Pancreas (tissue), 10 donors: ENCODE measurements at regions not wholly inside any gene's neighbourhood (a gene's known extent, or its start where the extent isn't known, plus 50 kb on each side); places are given as distances from the start of the nearest gene placed in this dataset.

Source experiments
- ATAC-seq, 4 donors: fragments of 200-7000 bp; cut with Tn5 transposase; one replicate each; pipeline versions ENCODE4 v1.8.0 to v1.9.1; 2020; ENCODE audit warnings: mild to moderate bottlenecking in 4 of 4, moderate library complexity in 4 of 4
- DNase-seq, 6 donors: peaks; one replicate each; pipeline ENCODE4 v3.0.0-alpha.2; 2020
- FAIRE-seq: peaks from 2 replicates; lab custom pipeline; 2012; peaks lifted over from hg19 to GRCh38; lab: Jason Lieb, UNC
- H3K27ac ChIP-seq, 4 donors: fragments of 200-600 bp; sonication (generic); 1 replicate in 3 of 4; 2 replicates in 1 of 4; pipeline versions ENCODE4 v1.5.0 to v1.8.0; 2020
- H3K27me3 ChIP-seq, 4 donors: fragments of 200-600 bp; one replicate each; pipeline ENCODE4 v1.8.0; 2021
- H3K36me3 ChIP-seq, 3 donors: fragments of 200-600 bp; sonication (generic) in 1 of 3; one replicate each; pipeline versions ENCODE4 v1.5.0 to v1.8.0; 2020 to 2021
- H3K4me1 ChIP-seq, 3 donors: fragments of 200-600 bp; one replicate each; pipeline ENCODE4 v1.8.0; 2021
- H3K4me3 ChIP-seq, 4 donors: fragments of 200-600 bp; sonication (generic) in 2 of 4; one replicate each; pipeline versions ENCODE4 v1.5.0 to v1.8.0; 2020 to 2021
- H3K9me3 ChIP-seq, 4 donors: fragments of 200-600 bp; one replicate each; pipeline ENCODE4 v1.8.0; 2021
- CTCF ChIP-seq, 4 donors: fragments of 200-600 bp; sonication (generic) in 3 of 4; IDR thresholded peaks; one replicate each; pipeline versions ENCODE4 v1.5.0 to v1.8.0; 2021; ENCODE audit warnings: antibody characterized with exemption in 4 of 4
- WGBS, 2 donors: extraction: QIAGEN DNeasy Blood & Tissue Kit; methylation state at CpG; one replicate each; pipeline ENCODE4 v1.1.7; 2013; 5-methylcytosine and 5-hydroxymethylcytosine counted together
- intact Hi-C, 3 donors: fragments of 100-400 bp; cut with DNase I; formaldehyde crosslinking; loops; one replicate each; pipeline versions ENCODE4 v1.11.1 to v1.14.2; 2022
- donor health status: healthy with polysubstance abuse.
- donor health status: DM: no; HTN: no; CAD: no; lungs with moderate emphysema.
- donor health status: DM: no; HTN: no; CAD: no.
- donor health status: control.
- donor health status: control.
- donor health status: Bipolar disorder and iron deficiency.
- donor health status: DM: yes; HTN: yes; CAD: no.
- donor health status: DM: no; HTN: no; CAD: no.
- donor health status: DM: no; HTN: no; CAD: no.
- donor health status: DM: yes; HTN: yes; CAD: no.

- Histone ChIP-seq H3K9me3 (no peaks in the 10 kb centered on the region), H3K4me1 (no peaks in the 10 kb centered on the region), H3K27me3 (no peaks in the 10 kb centered on the region), H3K4me3 (no peak overlapping the region), H3K36me3 (no peaks in the 10 kb centered on the region), H3K27ac (no peak overlapping the region)
- intact Hi-C loops: no loop called here
- FAIRE-seq (no peak), ATAC-seq (no peak), DNase-seq (no peak)
- 61 to 87% methylated on average over 6 of the region's 6 CpGs for WGBS, 2 donors
- TF ChIP-seq CTCF (IDR thresholded peaks at IDR 0.05): no peak
These were observed 149.0 kb upstream of the ZNF516 start for GRCh38 chr18:76643996-76644395.

DNA sequence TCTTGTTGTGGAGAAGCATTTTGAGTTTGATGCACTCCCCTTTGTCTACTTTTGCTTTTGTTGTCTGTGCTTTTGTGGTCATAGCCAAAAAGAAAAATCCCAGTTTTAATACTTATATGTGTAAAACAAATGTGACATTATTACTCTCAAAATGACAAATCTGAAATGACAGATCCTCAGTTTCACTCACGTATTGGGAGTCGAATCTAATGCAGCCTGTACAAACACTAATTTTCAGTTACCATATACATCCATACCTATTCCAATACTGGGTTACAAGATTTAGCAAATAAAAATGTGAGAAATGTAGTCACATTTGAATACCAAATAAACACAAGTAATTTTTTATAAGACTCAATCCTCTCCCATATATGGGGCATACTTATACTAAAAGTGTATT, 148.2 kb upstream of the ZNF516 start:
- Histone ChIP-seq H3K27me3 (no peaks in the 10 kb centered on the region), H3K27ac (no peak overlapping the region), H3K9me3 (no peaks in the 10 kb centered on the region), H3K4me1 (no peaks in the 10 kb centered on the region), H3K36me3 (no peaks in the 10 kb centered on the region), H3K4me3 (no peak overlapping the region)
- DNase-seq (no peak), ATAC-seq (no peak), FAIRE-seq (no peak)
- intact Hi-C loops: no loop called here
- WGBS, 2 donors: 57 to 73% methylated on average over 2 of the region's 2 CpGs
- no peak for TF ChIP-seq CTCF (IDR thresholded peaks at IDR 0.05)

GRCh38 chr18:76640438-76640837, 145.4 kb upstream of the ZNF516 start:
- Histone ChIP-seq H3K4me3 (no peak overlapping the region), H3K9me3 (no peaks in the 10 kb centered on the region), H3K36me3 (no peaks in the 10 kb centered on the region), H3K27ac (no peak overlapping the region), H3K4me1 (no peaks in the 10 kb centered on the region), H3K27me3 (no peaks in the 10 kb centered on the region)
- 56 to 69% methylated on average over 1 of the region's 1 CpG for WGBS, 2 donors
- ATAC-seq (no peak), DNase-seq (no peak), FAIRE-seq (no peak)
- intact Hi-C loops: no loop called here
- TF ChIP-seq CTCF (IDR thresholded peaks at IDR 0.05): no peak

DNA sequence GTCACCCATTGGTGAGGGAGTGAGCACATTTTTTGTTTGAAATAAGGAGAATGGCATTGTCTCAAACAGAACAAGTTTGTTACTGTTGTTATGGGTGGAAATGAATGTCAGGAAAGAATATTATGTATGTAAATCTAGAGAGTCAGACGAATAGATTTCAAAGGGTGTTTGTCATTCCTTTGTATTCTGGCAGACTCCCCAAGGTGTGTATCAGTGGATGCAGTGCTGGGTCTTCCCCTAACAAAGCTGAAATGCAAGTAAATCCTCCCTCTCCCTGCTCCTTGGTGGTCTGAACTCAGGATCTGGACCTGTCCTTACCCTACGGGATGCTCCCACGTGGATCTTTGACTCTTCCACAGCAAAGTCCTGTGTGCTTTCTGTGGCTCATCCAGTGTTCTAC, 139.5 kb upstream of the ZNF516 start:
- H3K4me1 ChIP-seq: no peaks in the 10 kb centered on the region
- H3K27ac ChIP-seq: no peak overlapping the region
- 20 to 23% methylated on average over 3 of the region's 3 CpGs for WGBS, 2 donors
- intact Hi-C loops: no loop called here
- no peak for TF ChIP-seq CTCF (IDR thresholded peaks at IDR 0.05)
- FAIRE-seq: no peak
- no peak overlapping the region for H3K4me3 ChIP-seq
- ATAC-seq: no peak
- H3K9me3 ChIP-seq: no peaks in the 10 kb centered on the region
- DNase-seq: no peak
- no peaks in the 10 kb centered on the region for H3K27me3 ChIP-seq
- no peaks in the 10 kb centered on the region for H3K36me3 ChIP-seq

GRCh38 chr18:76633588-76634269, 138.7 kb upstream of the ZNF516 start:
- DNase-seq (no peak), FAIRE-seq (no peak), ATAC-seq (no peak)
- no peaks in the 10 kb centered on the region for H3K27me3 ChIP-seq
- TF ChIP-seq CTCF (IDR thresholded peaks at IDR 0.05): no peak
- 64 to 83% methylated on average over 2 of the region's 2 CpGs for WGBS, 2 donors
- H3K4me3 ChIP-seq: no peak overlapping the region
- H3K27ac ChIP-seq: no peak overlapping the region
- no peaks in the 10 kb centered on the region for H3K36me3 ChIP-seq
- intact Hi-C loops: no loop called here
- H3K4me1 ChIP-seq: no peaks in the 10 kb centered on the region
- no peaks in the 10 kb centered on the region for H3K9me3 ChIP-seq
